Left cardiac atrium (tissue), 4 donors: ENCODE measurements at regions not wholly inside any gene's neighbourhood (a gene's known extent, or its start where the extent isn't known, plus 50 kb on each side); places are given as distances from the start of the nearest gene placed in this dataset.

Source experiments
- ATAC-seq, 2 donors: fragments of 200-7000 bp; cut with Tn5 transposase; one replicate each; pipeline ENCODE4 v1.9.1; 2020; ENCODE audit warnings: mild to moderate bottlenecking in 2 of 2, moderate library complexity in 2 of 2
- DNase-seq: peaks from one replicate; pipeline ENCODE4 v3.0.0-alpha.2; 2020
- intact Hi-C, 2 donors: fragments of 100-400 bp; cut with DNase I; formaldehyde crosslinking; loops; one replicate each; pipeline versions ENCODE4 v1.14.1 to v1.15.1; 2022 to 2023
- donor health status: DM: no; HTN: yes; CAD: no.
- donor health status: DM: no; HTN: yes; CAD: no; lungs with severe emphysema.
- donor health status: DM: yes; HTN: yes; CAD: no.
- donor health status: Dilated cardiomyopathy.

DNA sequence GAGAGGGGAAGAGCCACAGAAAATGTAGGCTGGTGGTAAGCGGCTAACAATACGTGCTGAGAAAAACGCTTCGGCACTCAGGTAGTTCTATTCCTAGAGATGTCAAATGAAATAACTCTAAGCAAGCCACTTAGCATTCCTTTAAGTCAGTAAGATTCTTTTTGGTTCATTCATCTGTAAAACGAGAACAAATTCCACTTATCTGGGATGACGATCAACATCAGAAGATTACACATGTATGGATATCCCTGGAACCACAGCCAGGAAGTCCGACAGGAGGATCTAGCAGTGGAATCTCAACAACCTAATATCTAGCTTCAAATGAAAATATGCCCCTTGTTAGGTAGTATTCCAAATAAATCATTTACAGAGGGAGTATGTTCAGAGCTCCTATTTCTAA, 74.6 kb upstream of the CDKN3 start:
- DNase-seq = no peak
- intact Hi-C loops = no loop called here
- no peak for ATAC-seq

DNA sequence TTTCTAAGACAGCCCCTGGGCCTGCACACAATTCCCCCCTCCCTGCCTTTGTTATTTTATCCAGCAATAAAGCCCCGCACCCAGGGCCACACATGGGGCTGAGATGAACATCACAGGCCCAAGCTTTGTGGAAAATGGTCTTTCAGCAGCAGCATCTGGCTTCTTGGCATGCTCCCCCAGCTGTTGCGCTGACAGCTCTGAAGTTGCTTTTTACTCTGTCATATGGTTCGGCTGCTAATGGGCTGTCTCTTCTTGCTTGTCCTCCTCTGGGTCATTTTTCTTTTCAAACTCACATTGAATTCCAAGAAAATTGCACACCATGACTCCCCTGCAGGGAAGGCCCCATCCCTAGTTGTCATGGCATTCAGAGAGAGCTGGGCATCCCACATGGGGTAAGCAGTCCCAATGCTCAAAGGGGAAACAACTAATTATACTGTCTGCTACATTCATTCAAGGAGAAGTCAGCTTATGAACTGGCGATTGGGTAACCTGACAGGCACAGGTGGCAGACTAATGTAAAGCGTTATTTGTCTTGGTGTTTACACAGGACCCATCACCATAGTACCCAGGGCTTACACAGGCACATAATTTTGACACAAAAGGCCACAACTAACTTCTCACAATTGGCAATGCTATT, 74.0 kb upstream of the CDKN3 start:
- ATAC-seq = peak in 1 of 2 donors; percentile 25
- no peak for DNase-seq
- intact Hi-C loops = no loop called here

DNA sequence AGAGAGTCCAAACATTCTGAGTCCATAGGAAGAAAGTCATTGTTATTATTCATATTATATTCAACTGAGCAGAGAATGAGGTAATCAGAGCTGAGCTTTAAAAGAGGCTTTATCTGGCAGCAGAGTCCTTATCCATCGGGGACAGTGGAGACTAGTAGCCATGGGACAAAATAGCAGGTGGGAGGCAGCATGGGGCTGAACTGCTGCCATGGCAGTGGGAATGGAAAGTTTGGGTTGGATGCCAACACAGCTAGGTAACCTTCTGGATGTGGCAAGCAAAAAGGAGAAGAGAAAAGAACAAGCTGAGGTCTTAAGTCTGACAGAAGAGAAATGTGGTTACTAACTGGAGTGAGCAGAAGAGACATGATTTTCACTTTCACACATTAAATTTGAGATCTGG, 71.0 kb upstream of the CDKN3 start:
- no peak for ATAC-seq
- no peak for DNase-seq
- intact Hi-C loops = no loop called here

DNA sequence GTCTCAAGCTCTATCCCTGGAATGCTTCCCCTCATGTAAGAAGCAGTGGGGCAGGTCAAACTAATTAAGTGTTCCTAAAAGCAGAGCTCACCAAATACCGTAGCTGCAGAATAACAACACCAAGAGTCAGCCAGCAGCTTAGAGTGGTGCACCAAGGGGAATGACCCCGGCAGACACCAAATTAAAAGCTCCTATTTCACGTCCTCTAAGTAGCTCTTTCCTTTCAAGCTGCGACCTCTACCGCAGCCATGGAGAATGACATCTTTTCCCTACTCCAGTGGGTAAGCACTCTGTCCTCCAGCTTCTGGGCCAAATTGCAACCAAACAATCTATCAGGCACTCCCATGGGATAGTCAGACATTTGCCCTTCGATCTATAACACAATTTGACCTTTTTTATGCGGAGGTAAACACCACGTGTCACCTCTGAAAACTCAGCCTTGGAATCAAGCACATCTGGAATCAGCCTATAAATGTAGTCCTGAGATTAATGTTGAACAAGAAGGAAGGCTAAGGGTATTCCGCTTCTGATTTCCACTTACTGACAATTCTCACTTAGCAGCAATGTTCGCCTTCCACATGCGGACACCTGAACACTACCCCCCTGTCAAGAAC, 67.6 kb upstream of the CDKN3 start:
- DNase-seq (peak; percentile 41), ATAC-seq (peak; percentile 87 to 90)
- intact Hi-C loops = loop anchor here in 1 of 2 donors (1.0 kb wide), 1 partner anchor 790 kb away; no protein-coding TSS in a partner anchor

DNA sequence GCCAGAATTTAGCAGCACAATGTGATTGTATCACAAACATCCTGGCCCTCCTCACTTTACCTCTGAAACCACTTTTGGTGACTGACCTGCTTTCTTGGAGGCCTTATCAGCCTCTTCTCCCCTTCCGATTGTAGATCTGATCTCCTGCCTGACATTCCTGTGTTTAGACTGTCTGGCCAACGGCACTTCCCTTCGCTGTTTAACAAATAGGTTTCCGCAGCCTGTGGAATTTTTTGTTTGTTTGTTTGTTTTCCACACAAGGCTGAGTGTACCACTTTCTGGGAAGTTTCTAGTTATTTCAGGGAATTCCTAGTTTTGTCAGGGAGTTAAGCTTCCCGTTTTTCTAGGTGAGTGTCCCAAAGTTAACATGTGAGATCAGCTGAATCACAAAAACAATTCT, 65.9 kb upstream of the CDKN3 start:
- ATAC-seq = no peak
- intact Hi-C loops = loop anchor here in 1 of 2 donors (10.0 kb wide), 1 partner anchor 896 kb away; no protein-coding TSS in a partner anchor
- no peak for DNase-seq

DNA sequence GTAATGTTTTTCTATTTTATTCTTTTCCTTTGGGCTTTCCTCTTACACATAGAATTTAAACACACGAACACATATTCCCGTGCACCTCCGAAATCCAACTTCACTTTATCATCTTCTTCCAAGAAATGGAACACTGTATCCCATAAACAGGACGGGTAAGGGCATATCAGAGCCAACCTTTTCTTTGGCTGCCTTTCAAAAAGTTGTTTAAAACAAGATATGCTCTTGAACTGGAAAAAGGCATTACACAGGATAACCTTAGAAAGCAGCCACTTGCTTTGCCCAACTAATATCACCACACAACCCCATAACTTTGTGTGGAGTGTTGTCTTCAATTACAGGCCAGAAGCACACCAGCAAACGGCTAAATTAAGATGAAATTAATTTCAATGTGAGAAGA, 65.3 kb upstream of the CDKN3 start:
- intact Hi-C loops = loop anchor here in 1 of 2 donors (10.0 kb wide), 1 partner anchor 897 kb away; no protein-coding TSS in a partner anchor
- no peak for DNase-seq
- ATAC-seq = peak in 1 of 2 donors; percentile 41

DNA sequence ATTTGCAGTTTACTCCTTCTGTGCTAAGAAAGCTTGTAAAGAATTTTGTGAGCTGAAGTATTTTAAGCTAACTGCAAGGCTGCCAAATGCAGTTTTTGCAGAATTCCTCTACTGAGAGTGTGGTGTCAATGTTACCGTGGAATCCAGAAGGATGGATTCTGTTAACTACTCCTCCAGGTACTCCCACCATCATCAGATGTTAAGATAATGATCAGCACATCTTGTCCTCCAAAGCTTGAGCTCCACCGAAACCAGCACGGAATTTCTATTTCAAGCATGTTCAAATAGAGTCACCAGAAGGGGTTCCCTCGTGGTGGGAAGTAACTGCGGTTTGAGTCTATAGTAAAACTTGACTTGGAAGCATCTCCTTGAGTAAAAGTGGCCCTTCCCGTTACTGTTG, 64.3 kb upstream of the CDKN3 start:
- no peak for ATAC-seq
- intact Hi-C loops = loop anchor here in 1 of 2 donors (10.0 kb wide), 1 partner anchor 898 kb away; no protein-coding TSS in a partner anchor
- no peak for DNase-seq

DNA sequence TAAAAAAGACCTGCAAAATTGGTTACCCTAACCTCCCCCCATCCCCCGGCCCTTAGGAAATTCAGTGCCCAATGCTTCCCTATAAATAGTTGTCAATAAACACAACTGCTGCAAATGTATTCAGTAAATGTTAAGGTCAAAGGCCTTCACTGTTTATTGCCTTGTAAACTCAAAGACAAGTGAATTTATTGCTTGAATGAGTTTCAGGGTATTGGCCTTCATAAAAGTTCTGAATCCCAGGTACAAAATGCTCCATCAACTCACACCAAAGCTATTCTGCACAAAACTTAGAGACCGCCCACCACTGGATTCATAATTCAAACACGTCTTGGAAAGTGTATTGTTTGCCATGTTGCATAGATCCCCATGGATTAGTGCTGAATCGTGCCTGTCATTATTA, 63.3 kb upstream of the CDKN3 start:
- DNase-seq (no peak), ATAC-seq (no peak)
- intact Hi-C loops = loop anchor here in 1 of 2 donors (10.0 kb wide), 1 partner anchor 899 kb away; no protein-coding TSS in a partner anchor

DNA sequence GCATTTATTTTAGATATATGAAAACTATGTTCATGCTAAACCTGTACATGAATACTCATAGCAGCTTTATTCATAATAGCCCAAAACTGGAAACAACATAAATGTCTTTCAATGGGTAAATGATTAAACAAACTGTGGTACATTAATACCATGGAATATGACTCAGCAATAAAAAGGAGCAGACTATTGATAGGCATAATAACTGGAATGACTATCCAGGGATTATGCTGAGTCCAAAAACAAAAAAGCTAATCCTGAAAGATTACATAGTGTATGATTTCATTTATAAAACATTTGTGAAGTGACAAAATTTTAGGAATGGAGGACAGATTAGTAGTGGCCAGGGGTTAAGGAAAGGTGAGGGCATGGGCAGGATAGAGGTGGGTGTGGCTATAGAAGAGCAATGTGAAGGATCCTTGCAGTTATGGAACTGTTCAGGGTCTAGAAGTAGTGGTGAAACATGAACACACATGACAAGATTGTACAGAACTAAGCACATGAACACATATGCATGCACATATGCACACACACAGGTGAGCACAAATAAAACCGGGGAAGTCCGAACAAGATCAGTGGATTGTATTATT, 61.1 kb upstream of the CDKN3 start:
- intact Hi-C loops = loop anchor here in 1 of 2 donors (10.0 kb wide), 1 partner anchor 901 kb away; no protein-coding TSS in a partner anchor
- ATAC-seq (no peak), DNase-seq (no peak)

DNA sequence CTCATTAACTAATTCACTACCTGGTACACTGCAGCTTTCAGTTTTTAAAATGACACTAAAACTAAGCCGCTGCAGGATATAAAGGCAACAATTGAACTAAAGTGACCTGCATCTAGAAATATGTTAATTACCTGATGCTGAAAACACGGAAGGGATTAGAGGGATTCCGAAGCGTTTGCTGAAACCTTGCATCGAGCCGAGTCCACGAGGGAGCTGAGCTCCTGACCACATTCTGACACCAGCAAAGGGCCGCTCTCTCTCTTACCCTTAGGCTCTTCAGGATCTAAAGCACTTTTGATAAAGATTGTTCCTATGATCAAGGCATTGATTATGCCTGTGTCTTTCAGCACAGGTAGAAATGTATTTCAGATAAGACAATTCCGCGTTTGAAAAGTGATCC, 59.5 kb upstream of the CDKN3 start:
- no peak for DNase-seq
- ATAC-seq = no peak
- intact Hi-C loops = loop anchor here in 1 of 2 donors (10.0 kb wide), 1 partner anchor 903 kb away; no protein-coding TSS in a partner anchor

DNA sequence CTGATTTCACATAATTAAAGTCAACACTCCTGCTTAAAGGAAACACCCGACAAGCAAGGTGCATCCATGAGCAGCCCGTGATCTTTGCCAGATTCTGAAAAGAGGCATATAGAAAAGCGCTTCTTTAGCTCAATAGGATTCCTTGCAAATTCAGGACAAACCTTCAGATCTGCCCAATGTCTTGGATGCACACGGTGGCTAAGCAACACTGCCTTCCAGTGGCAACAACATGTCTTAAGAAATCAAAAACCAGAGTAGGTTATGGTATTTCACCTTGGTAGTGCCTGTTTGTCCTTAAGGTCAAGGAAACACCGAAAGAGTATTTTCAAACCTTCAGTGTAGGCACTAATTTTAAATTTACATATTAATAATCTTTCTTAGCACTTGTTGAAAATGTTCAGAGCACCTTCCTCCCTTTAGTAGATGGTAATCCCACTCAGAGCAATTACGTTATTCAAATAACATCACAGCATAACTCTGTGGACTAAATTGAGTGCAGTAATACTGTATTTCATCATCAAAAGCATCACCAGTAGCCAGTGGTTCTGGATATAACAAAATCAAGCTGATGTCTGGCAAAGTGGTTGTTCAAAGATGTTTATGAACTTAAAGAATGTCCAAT, 58.0 kb upstream of the CDKN3 start:
- peak; percentile 47 to 51 for ATAC-seq
- DNase-seq = no peak
- intact Hi-C loops = loop anchor here in 1 of 2 donors (10.0 kb wide), 1 partner anchor 904 kb away; no protein-coding TSS in a partner anchor

DNA sequence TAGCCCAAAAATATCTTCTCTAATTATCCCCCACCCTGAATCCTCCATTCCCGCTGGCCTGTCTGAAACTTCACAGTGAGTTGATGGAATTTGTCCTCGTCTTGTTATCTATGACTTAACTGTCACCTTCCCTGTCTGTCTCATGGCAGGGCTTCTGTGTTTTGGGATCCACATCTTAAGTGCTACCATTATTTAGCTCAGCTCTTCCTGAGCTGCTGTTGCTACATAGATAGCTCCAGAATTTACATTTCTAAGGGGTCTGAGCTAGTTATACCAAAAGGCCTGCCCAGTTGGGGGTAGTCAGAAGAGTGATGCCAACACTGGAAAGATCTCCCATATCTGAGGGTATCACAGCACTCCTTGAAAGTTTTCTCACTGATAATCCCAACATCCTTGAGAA, 57.0 kb upstream of the CDKN3 start:
- no peak for DNase-seq
- no peak for ATAC-seq
- intact Hi-C loops = loop anchor here (10.0 kb wide), 2 partner anchors 805 to 905 kb away; no protein-coding TSS in a partner anchor

DNA sequence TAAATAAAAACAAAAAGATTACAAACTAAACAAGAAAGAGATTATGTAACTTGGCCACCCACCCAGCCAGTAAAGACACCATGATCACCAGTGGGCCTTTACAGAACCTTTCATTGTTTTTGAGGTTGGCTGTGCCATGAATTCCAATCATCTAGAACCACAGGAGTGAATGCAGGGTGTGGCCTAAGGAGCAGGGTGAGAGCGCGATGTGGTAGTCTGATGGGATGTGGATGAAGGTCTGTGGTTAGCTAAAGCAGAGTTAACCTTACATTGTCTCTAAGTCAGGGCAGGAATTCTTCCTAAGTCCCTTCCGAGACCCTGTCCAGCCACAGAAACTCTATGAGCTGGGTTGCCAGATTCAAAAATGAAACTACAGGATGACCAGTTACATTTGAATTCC, 54.0 kb upstream of the CDKN3 start:
- intact Hi-C loops = loop anchor here in 1 of 2 donors (10.0 kb wide), 1 partner anchor 808 kb away; no protein-coding TSS in a partner anchor
- ATAC-seq = no peak
- DNase-seq = no peak

DNA sequence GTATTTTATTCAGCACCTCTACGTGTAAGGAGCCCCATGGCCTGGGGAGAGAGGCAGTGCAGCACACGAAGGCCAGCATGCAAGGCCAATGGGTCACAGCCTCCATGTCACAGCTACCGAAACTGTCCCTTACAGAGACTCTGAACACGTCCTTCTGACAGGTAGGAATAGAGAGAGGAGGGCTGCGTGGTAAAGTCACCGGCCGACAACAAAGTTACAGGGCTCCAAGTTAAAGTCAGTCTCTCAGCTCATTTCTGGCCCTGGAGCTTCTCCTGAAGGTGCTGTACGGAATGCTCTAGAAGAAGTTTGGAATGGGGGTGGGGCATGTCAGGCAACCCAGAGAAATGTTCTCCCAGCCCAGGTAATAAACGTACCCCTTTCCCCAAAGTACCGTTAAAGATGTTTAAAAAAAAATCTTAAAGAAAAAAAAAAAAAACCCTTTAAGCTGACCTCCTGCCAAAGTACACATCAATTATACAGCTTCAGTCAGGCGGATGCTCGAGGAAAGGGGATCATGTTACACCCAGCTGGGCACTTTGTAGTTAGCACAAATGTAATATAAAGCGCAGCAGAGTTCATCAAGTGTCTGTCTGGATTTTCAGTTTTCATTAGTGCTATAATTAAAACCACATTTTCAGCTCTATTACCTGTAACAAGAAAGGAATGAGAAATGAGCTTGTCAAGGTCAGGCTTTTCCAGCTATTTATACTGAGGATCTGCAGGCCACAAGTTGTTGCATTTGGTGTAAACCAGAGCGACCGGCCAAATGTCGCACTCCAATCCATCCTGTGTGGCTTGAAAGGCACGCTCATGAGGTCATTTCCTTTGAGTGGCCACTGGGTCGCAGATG, 53.3 kb upstream of the CDKN3 start:
- DNase-seq = no peak
- intact Hi-C loops = loop anchor here in 1 of 2 donors (10.0 kb wide), 1 partner anchor 809 kb away; no protein-coding TSS in a partner anchor
- peak in 1 of 2 donors; percentile 46 for ATAC-seq

DNA sequence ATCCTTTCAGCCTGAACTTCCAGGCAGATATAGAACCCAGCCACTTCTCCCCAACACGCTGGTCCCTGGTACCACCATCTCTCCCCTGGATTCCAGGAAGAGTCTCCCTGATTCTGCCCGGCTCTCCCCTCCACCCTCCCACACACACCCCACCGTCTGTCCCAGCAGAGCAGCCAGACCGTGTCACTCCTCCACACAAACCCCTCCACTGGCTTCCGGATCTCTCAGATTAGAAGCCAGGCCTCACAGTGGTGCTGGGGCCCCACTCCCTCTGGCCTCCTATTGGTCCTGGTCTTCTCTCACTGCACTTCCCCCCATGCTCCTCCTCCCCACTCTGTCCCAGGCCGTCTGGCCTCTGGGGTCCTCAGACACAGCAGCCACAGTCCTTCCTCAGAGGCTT, 52.4 kb upstream of the CDKN3 start:
- no peak for ATAC-seq
- DNase-seq = no peak
- intact Hi-C loops = loop anchor here in 1 of 2 donors (10.0 kb wide), 1 partner anchor 810 kb away; no protein-coding TSS in a partner anchor

DNA sequence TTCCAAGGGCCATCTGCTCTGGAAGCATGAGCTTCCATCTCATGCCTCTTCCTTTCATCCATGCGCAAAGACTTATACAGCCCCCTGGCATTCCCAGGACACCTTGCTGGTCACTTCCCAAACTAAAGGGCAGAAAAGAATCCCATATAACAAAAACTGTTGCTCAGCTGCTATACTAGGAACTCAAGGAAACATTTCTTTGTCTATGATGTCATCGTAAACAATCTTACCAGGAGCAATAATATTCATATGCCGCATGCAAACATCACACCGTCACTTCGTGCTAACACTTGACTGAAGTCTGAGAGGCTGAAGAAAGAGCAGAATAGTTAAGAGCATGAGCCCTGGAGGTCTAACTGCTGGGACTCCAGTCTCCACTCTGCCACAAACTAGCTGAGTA, 50.5 kb upstream of the CDKN3 start:
- ATAC-seq (no peak), DNase-seq (no peak)
- intact Hi-C loops = loop anchor here (5.0 to 10.0 kb wide), 3 partner anchors 809 to 1049 kb away; no protein-coding TSS in a partner anchor
